ENCODE measurements at regions not wholly inside any gene's neighbourhood (a gene's known extent, or its start where the extent isn't known, plus 50 kb on each side); places are given as distances from the start of the nearest gene placed in this dataset.

- TF ChIP-seq CTCF (IDR thresholded peaks at IDR 0.05) (no peak), POLR2A (IDR thresholded peaks at IDR 0.05) (no peak), EP300 (IDR thresholded peaks at IDR 0.05) (no peak)
These were observed 216.3 kb downstream of the TEX36 start for GRCh38 chr10:125466685-125467084.
